Jurkat, Clone E6-1 (cell line): ENCODE measurements at regions not wholly inside any gene's neighbourhood (a gene's known extent, or its start where the extent isn't known, plus 50 kb on each side); places are given as distances from the start of the nearest gene placed in this dataset.

Experiments used
- DNase-seq: peaks from one replicate; pipeline ENCODE4 v3.0.0-alpha.2; 2011; ENCODE audit warnings: low read depth, low spot score
- H3K4me3 ChIP-seq: 2 replicates; pipeline ENCODE4 v1.5.1; 2011; ENCODE audit warnings: mild to moderate bottlenecking, low read length, control low read depth, moderate library complexity

DNA sequence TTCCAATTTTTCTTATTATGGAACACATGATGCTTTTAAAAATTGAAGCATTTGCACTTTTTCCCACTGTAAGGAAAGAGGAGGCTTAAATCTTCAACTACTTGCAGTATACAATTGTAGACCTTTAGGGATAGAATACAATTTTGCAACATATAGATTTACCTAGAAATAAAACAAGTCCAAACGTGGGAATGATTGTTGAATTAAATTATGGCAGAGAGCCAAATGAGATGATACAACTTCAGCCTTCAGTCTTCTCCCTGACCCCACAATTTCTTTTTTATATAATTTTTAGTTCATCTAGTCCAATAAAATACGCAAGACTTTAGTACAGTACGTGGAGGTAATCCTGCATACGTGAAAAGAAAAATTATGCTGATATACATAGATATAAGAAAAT is 666.5 kb downstream of the SLC16A7 start:
- no peak overlapping the region for H3K4me3 ChIP-seq
- DNase-seq, result no peak

DNA sequence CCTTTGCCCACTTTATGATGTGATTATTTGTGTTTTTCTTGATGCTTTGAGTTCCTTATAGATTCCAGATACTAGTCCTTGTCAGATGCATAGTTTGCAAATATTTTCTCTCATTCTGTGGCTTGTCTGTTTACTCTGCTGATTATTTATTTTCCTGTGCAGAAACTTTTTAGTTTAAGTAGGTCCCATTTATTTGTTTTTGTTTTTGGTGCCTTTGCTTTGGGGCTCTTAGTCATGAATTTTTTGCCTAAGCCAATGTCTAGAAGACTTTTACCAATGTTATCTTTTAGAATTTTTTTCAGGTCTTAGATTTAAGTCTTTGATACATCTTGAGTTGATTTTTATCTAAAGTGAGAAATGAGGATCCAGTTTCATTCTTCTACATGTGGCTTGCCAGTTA is 667.3 kb downstream of the SLC16A7 start:
- no peak for DNase-seq
- no peak overlapping the region for H3K4me3 ChIP-seq

DNA sequence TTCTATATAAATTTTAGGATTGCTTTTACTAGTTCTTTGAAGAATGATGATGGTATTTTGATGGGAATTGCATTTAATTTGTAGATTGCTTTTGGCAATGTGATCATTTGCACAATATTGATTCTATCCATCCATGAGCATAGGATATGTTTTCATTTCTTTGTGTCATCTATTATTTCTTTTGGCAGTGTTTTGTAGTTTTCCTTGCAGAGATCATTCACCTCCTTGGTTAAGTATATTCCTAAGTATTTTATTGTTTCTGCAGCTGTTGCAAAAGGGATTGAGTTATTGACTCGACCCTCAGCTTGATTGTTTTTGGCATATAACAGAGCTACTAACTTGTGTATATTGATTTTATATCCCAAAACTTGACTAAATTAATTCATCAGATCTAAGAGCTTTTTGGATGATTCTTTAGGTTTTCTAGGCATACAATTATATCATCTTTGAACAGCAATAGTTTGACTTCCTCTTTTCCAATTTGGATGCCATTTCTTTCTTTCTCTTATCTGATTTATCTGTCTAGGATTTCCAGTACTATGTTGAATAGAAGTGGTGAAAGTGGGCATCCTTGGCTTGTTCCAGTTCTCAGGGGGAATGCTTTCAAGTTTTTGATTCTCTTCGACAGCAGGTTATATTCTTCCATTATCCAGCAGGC is 668.1 kb downstream of the SLC16A7 start:
- no peak overlapping the region for H3K4me3 ChIP-seq
- DNase-seq, result no peak

DNA sequence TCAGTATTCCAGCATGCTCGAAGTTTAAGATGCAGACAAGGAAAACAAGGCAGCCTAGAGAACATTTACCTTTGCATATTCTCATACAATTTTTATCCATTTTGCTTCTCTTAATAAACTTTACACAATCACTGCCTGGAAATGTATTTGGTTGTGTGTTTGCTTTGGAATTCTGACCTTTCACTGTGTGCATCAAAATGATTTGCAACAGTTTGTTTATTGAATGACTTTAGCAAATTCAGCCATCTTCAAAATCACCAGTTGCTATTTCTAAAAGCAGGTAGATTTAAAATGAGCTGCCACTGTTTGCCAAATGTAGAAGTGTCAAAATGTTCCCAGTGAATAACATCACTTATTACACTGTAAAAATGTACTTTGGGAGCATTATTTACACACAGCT is 669.9 kb downstream of the SLC16A7 start:
- H3K4me3 ChIP-seq, result no peak overlapping the region
- DNase-seq, result no peak

- H3K4me3 ChIP-seq, result no peak overlapping the region
- DNase-seq, result no peak
Observed at GRCh38 chr12:60266381-60266852, 670.6 kb downstream of the SLC16A7 start.

DNA sequence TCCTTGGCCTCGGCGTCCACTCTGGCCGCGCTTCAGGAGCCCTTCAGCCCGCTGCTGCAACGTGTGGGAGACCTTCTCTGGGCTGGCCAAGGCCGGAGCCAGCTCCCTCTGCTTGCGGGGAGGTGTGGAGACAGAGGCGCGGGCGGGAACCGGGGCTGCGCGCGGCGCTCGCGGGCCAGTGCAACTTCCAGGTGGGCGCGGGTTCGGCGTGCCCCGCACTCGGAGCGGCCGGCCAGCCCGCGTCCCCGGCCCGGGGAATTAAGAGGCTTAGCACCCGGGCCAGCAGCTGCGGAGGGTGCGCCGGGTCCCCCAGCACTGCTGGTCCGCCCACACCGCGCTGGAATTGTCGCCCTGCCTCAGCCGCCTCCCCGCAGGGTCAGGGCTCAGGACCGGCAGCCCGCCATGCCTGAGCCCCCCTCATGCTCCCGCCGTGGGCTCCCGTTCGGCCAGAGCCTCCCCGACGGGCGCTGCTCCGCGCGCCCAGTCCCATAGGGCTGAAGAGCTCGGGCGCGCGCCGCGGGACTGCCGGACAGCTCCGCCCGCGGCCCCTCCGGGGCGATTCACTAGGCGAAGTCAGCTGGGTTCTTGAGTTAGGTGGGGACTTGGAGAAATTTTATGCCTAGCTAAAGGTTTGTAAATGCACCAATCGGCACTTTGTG is 673.9 kb downstream of the SLC16A7 start:
- no peak for DNase-seq
- no peak overlapping the region for H3K4me3 ChIP-seq

DNA sequence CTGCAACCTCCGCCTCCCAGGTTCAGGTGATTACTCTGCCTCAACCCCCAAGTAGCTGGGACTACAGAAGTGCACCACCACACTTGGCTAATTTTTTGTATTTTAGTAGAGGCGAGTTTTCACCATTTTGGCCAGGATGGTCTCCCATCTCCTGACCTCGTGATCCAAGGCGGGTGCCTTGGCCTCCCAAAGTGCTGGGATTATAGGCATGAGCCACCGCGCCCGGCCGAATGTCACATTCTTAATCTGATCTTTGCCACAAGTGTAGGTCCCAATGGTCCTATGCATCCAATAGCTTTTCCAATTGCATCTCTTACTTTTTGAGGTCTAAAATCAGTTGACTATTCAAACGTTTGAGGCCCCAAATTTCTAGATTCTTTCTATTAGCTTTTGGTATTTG is 676.0 kb downstream of the SLC16A7 start:
- DNase-seq, result no peak
- no peak overlapping the region for H3K4me3 ChIP-seq

DNA sequence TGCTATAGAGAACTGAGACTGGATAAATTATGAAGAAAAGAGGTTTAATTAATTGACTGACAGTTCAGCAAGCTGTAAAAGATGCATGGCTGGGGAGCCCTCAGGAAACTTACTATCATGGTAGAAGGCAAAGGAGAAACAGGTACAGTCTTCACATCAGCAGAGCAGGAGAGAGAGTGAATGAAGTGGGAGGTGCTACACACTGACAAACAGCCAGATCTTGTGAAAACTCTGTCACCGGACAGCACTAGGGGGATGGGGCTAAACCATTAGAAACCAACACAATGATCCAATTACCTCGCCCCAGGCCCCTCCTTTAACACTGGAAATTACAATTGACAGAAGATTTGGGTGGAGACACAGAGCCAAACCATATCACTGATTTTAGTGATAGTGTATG is 682.4 kb downstream of the SLC16A7 start:
- no peak overlapping the region for H3K4me3 ChIP-seq
- no peak for DNase-seq

- DNase-seq, result no peak
- H3K4me3 ChIP-seq, result no peak overlapping the region
Observed at GRCh38 chr12:60279221-60279620, 683.4 kb downstream of the SLC16A7 start.

- H3K4me3 ChIP-seq, result no peak overlapping the region
- no peak for DNase-seq
Observed at GRCh38 chr12:60281522-60281921, 685.7 kb downstream of the SLC16A7 start.

DNA sequence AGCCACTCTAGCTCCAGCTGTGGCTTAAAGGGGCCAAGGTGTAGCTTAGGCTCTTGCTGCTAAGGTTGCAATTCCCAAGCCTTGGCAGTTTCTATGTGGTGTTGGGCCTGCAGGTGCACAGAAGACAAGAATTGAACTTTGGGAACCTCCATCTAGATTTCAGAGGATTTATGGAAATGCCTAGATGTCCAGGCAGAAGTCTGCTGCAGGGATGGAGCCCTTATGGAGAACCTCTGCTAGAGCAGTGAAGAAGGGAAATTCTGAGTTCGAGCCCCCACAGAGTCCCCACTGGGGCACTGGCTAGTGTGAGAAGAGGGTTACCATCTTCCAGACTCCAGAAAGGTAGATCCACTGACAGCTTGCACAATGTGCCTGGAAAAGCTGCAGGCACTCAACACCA is 694.7 kb downstream of the SLC16A7 start:
- no peak for DNase-seq
- no peak overlapping the region for H3K4me3 ChIP-seq

- DNase-seq, result no peak
- H3K4me3 ChIP-seq, result no peak overlapping the region
Observed at GRCh38 chr12:60308366-60308991, 712.6 kb downstream of the SLC16A7 start.

DNA sequence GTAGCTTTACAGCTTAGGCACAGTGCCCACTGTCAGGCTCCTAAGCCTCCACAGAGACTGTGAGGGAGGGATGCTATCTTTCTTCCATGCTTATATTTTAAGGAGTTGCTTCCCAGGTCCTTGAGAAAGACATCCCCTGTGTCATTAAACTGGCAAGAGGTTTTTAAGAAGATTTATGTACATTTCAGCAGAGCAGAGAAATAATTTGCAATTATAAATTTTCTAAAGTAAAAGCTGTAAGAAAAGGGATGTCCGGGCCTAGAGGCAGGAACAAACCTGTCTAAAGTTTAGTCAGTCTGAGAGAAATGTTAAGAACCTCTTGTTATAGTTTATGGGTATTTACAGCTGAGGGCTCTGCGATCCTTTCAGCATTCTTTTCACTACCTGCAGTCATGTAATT is 716.1 kb downstream of the SLC16A7 start:
- DNase-seq, result no peak
- no peak overlapping the region for H3K4me3 ChIP-seq

GRCh38 chr12:60317361-60317760 is 721.5 kb downstream of the SLC16A7 start:
- H3K4me3 ChIP-seq, result no peak overlapping the region

GRCh38 chr12:60324746-60325145 is 728.9 kb downstream of the SLC16A7 start:
- DNase-seq, result no peak
- H3K4me3 ChIP-seq, result no peak overlapping the region

More at GRCh38 chr12:60317361-60317760, 721.5 kb downstream of the SLC16A7 start:
- no peak for DNase-seq

DNA sequence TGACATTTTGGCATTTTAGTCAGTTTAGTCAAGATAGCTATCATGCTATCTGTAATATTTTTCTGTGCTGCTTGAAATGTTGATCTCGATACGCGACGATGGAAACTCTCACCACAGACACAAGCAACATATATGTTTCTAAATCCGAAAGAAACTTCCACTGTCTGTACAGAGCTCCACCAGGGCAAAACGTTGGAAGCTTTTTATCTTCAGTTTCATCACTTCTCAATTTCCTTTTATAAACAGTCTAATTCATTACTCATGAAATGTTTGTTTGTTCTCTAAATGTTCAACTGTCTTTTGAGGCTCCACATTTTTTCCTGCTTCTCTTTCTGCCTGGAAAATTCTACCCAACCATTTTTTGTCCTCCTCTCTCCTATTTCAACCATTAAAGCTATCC is 737.6 kb downstream of the SLC16A7 start:
- H3K4me3 ChIP-seq, result no peak overlapping the region
- DNase-seq, result no peak

GRCh38 chr12:60335745-60336144 is 739.9 kb downstream of the SLC16A7 start:
- DNase-seq, result no peak
- no peak overlapping the region for H3K4me3 ChIP-seq

DNA sequence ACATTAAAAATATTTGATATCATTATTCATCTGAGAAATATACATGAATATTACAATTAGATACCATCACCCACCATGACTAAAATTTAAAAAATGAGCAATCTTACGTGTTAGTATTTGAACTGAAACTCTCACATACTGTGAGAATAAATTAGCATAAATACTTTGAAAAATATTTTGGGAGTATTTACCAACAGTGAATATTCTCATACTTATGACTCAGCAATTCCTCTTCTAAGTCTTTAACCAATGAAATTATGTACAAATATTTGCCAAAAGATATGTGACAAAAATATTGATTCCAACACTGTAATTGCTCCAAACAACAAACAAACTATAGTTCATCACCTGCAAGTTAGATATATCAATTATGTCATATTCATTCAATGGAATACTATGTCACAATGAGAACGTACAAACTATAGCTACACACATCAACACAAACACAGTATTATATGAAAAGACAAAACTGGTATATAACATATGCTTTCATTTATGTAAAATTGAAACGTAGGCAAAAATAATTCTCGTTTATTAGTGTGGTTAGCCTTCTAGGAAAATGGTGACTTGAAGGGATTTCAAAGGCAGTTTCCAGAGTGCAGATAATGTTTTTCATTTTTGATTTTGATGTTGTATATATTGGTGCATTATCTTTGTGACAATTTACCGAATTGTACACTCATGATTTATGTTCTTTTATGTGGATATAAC is 742.2 kb downstream of the SLC16A7 start:
- DNase-seq, result no peak

DNA sequence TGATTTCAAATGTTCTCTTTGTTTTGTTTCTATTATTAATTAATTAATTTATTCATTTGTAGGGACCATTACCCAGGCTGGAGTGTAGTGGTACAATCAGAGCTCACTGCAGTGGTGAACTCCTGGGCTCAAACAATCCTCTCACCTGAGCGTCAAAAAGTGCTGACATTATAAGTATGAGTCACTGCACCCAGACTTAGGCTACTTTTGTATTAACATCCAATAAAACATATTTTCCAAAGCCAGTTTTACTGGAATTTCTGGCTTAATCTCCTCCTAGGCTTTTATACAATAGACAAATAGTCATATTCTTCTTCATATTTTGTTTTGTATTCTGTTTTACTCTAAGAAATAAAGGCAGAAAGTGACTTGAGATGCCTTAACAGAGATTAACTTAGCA is 749.6 kb downstream of the SLC16A7 start:
- no peak overlapping the region for H3K4me3 ChIP-seq

More for the DNA sequence above, 742.2 kb downstream of the SLC16A7 start:
- no peak overlapping the region for H3K4me3 ChIP-seq

More for the DNA sequence above, 749.6 kb downstream of the SLC16A7 start:
- no peak for DNase-seq
